H9 (cell line): ENCODE measurements at regions not wholly inside any gene's neighbourhood (a gene's known extent, or its start where the extent isn't known, plus 50 kb on each side); places are given as distances from the start of the nearest gene placed in this dataset.
"Not testable (repeated sequence)": the region's sequence is repeated elsewhere in the genome, so short reads cannot be mapped to it uniquely, and the experiment has no call there.

ENCODE experiments used
- DNase-seq: peaks from one replicate; pipeline ENCODE4 v3.0.0-alpha.2; 2017
- H2AFZ ChIP-seq: one replicate; pipeline ENCODE4 v1.6.1; 2013; ENCODE audit warnings: mild to moderate bottlenecking, low read length, control low read depth, moderate library complexity
- H2AK5ac ChIP-seq: 2 replicates; pipeline ENCODE4 v1.6.1; 2013; ENCODE audit warnings: low read length, control low read depth, mixed read lengths; ENCODE audit not compliant: insufficient read length
- H2BK120ac ChIP-seq: one replicate; pipeline ENCODE4 v1.6.1; 2013; ENCODE audit warnings: low read depth, mild to moderate bottlenecking, low read length, control low read depth, inconsistent platforms; ENCODE audit not compliant: poor library complexity, severe bottlenecking
- H2BK12ac ChIP-seq: 2 replicates; pipeline ENCODE4 v1.6.1; 2013; ENCODE audit warnings: low read length, control low read depth, mixed read lengths, low read depth; ENCODE audit not compliant: insufficient read length
- H2BK15ac ChIP-seq: 2 replicates; pipeline ENCODE4 v1.6.1; 2013; ENCODE audit warnings: low read depth, low read length, control low read depth
- H2BK20ac ChIP-seq: one replicate; pipeline ENCODE4 v1.6.1; 2013; ENCODE audit warnings: low read depth, mild to moderate bottlenecking, low read length, control low read depth, inconsistent platforms; ENCODE audit not compliant: poor library complexity, severe bottlenecking
- H2BK5ac ChIP-seq: 2 replicates; pipeline ENCODE4 v1.6.1; 2013; ENCODE audit warnings: low read length, control low read depth, mixed read lengths; ENCODE audit not compliant: insufficient read length
- H3K14ac ChIP-seq: 2 replicates; pipeline ENCODE4 v1.6.1; 2013; ENCODE audit warnings: low read length, control low read depth; ENCODE audit not compliant: insufficient read depth
- H3K18ac ChIP-seq: 2 replicates; pipeline ENCODE4 v1.6.1; 2013; ENCODE audit warnings: low read depth, mild to moderate bottlenecking, mixed read lengths, low read length, control low read depth; ENCODE audit not compliant: insufficient read length
- H3K23ac ChIP-seq: 2 replicates; pipeline ENCODE4 v1.6.1; 2013; ENCODE audit warnings: low read length, control low read depth, mixed read lengths, low read depth; ENCODE audit not compliant: insufficient read length
- H3K23me2 ChIP-seq: 2 replicates; pipeline ENCODE4 v1.6.1; 2013; ENCODE audit warnings: low read depth, mild to moderate bottlenecking, mixed read lengths, low read length, control low read depth; ENCODE audit not compliant: insufficient read length, poor library complexity, severe bottlenecking
- H3K27ac ChIP-seq: 2 replicates; pipeline ENCODE4 v1.5.1; 2013; ENCODE audit warnings: low read length, control low read depth, mixed read lengths, low read depth; ENCODE audit not compliant: insufficient read length
- H3K27me3 ChIP-seq: 2 replicates; pipeline ENCODE4 v1.6.1; 2013; ENCODE audit warnings: low read length, control low read depth, inconsistent platforms; ENCODE audit not compliant: insufficient read depth
- H3K4ac ChIP-seq: 2 replicates; pipeline ENCODE4 v1.6.1; 2013; ENCODE audit warnings: low read depth, mild to moderate bottlenecking, control low read depth, inconsistent platforms, low read length, moderate library complexity
- H3K4me1 ChIP-seq: 2 replicates; pipeline ENCODE4 v1.6.1; 2013; ENCODE audit warnings: low read length, control low read depth, inconsistent platforms; ENCODE audit not compliant: insufficient read depth
- H3K4me2 ChIP-seq: 2 replicates; pipeline ENCODE4 v1.6.1; 2013; ENCODE audit warnings: low read length, control low read depth, mixed read lengths; ENCODE audit not compliant: insufficient read length, insufficient read depth
- H3K56ac ChIP-seq: 2 replicates; pipeline ENCODE4 v1.6.1; 2013; ENCODE audit warnings: low read depth, mild to moderate bottlenecking, mixed read lengths, low read length, control low read depth; ENCODE audit not compliant: insufficient read length
- H3K79me1 ChIP-seq: 2 replicates; pipeline ENCODE4 v1.6.1; 2013; ENCODE audit warnings: low read depth, mild to moderate bottlenecking, moderate library complexity, low read length, control low read depth, inconsistent platforms; ENCODE audit not compliant: insufficient read depth, poor library complexity, severe bottlenecking
- H3K79me2 ChIP-seq: 2 replicates; pipeline ENCODE4 v1.6.1; 2013; ENCODE audit warnings: low read length, control low read depth, inconsistent platforms; ENCODE audit not compliant: insufficient read depth
- H3K9ac ChIP-seq: 2 replicates; pipeline ENCODE4 v1.6.1; 2013; ENCODE audit warnings: low read length, control low read depth, mixed read lengths; ENCODE audit not compliant: insufficient read length; ENCODE audit errors: extremely low read depth
- H3K9me3 ChIP-seq: one replicate; pipeline ENCODE4 v1.6.1; 2013; ENCODE audit warnings: low read depth, low read length, inconsistent platforms; ENCODE audit not compliant: control insufficient read depth
- H3T11ph ChIP-seq: one replicate; pipeline ENCODE4 v1.6.1; 2013; ENCODE audit warnings: mild to moderate bottlenecking, low read length, control low read depth, inconsistent platforms
- H4K20me1 ChIP-seq: one replicate; pipeline ENCODE4 v1.6.1; 2013; ENCODE audit not compliant: control insufficient read depth, insufficient read length, insufficient read depth
- H4K5ac ChIP-seq: 2 replicates; pipeline ENCODE4 v1.6.1; 2013; ENCODE audit warnings: low read depth, mild to moderate bottlenecking, mixed read lengths, low read length, control low read depth; ENCODE audit not compliant: insufficient read length
- H4K8ac ChIP-seq: replicated peaks from 2 replicates; pipeline ENCODE4 v1.6.1; 2013; ENCODE audit warnings: low read length, control low read depth, mixed read lengths, low read depth; ENCODE audit not compliant: insufficient read length
- H4K91ac ChIP-seq: 2 replicates; pipeline ENCODE4 v1.6.1; 2013; ENCODE audit warnings: low read depth, mild to moderate bottlenecking, moderate library complexity, mixed read lengths, low read length, control low read depth; ENCODE audit not compliant: insufficient read length
- H3K27ac Mint-ChIP-seq, 3 experiments: 2 replicates in 2 of 3; 3 replicates in 1 of 3; pipeline ENCODE4 v1.8.0; 2020 to 2021; ENCODE audit warnings: mixed read lengths in 3 of 3, mild to moderate bottlenecking in 1 of 3, moderate library complexity in 1 of 3
- H3K27me3 Mint-ChIP-seq: 2 replicates; pipeline ENCODE4 v1.8.0; 2021; ENCODE audit warnings: low read depth, mild to moderate bottlenecking, moderate library complexity, mixed read lengths
- H3K36me3 Mint-ChIP-seq, 3 experiments: 2 replicates in 2 of 3; 3 replicates in 1 of 3; pipeline ENCODE4 v1.8.0; 2020 to 2021; ENCODE audit warnings: low read depth in 3 of 3, mixed read lengths in 3 of 3; ENCODE audit not compliant: insufficient read depth in 1 of 3
- H3K4me1 Mint-ChIP-seq, 2 experiments: 2 replicates each; pipeline ENCODE4 v1.8.0; 2020; ENCODE audit warnings: mixed read lengths in 2 of 2
- H3K4me3 Mint-ChIP-seq, 2 experiments: 2 replicates in 1 of 2; 3 replicates in 1 of 2; pipeline ENCODE4 v1.8.0; 2020 to 2021; ENCODE audit warnings: mild to moderate bottlenecking in 2 of 2, mixed read lengths in 2 of 2, moderate library complexity in 1 of 2
- H3K9me3 Mint-ChIP-seq, 2 experiments: 2 replicates in 1 of 2; 3 replicates in 1 of 2; pipeline ENCODE4 v1.8.0; 2020; ENCODE audit warnings: mild to moderate bottlenecking in 2 of 2, mixed read lengths in 2 of 2, moderate library complexity in 1 of 2
- WGBS: extraction: QIAGEN DNeasy Blood & Tissue Kit; methylation state at CpG from one replicate; pipeline ENCODE4 v1.1.7; 2013; ENCODE audit warnings: missing lambda C conversion rate, low lambda C conversion rate, mixed read lengths; ENCODE audit not compliant: insufficient read length; ENCODE audit errors: extremely low coverage; 5-methylcytosine and 5-hydroxymethylcytosine counted together
- TF ChIP-seq, protein P1 (sequence below): fragments of 200-600 bp; sonication (generic); conservative IDR thresholded peaks from 3 replicates; pipeline ENCODE4 v1.8.0; 2021; ENCODE audit warnings: antibody characterized with exemption, mild to moderate bottlenecking

DNA sequence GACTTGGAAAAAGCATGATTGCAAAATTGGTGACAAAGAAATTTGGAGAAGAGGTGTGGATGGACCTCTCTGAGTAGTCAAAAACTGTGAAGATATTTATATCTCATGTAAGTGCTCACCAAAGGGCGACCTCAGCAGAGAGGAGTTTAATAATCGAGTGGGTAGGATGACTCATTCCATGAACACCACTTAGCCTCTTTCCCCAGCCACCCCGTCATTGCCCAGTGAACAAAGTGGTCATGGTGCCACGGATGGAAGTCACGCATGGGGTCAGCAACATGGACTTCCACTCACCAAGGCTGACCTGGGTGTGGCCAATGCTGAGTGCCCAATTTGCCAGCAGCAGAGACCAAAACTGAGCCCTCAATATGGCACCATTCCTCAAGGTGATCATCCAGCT, 997.4 kb upstream of the GYPC start:
- Histone ChIP-seq H2AFZ (no peak overlapping the region), H3K27me3 (no peaks in the 10 kb centered on the region), H2BK120ac (no peak overlapping the region), H4K8ac (no peak overlapping the region), H3K18ac (no peak overlapping the region), H2AK5ac (no peak overlapping the region), H2BK20ac (no peak overlapping the region), H3K4me1 (no peaks in the 10 kb centered on the region), H3T11ph (no peak overlapping the region), H3K4me2 (no peak overlapping the region), H3K9me3 (no peaks in the 10 kb centered on the region), H3K56ac (no peak overlapping the region), H3K9ac (no peak overlapping the region), H3K27ac (no peak overlapping the region), H2BK12ac (no peak overlapping the region), H3K23me2 (no peaks in the 10 kb centered on the region), H3K4ac (no peak overlapping the region), H4K5ac (no peak overlapping the region), H4K20me1 (no peaks in the 10 kb centered on the region), H3K79me2 (no peaks in the 10 kb centered on the region), H4K91ac (no peak overlapping the region), H3K14ac (no peak overlapping the region), H3K79me1 (no peaks in the 10 kb centered on the region), H2BK5ac (no peak overlapping the region), H3K23ac (no peak overlapping the region), H2BK15ac (no peak overlapping the region)
- no peak overlapping the region for H3K27ac Mint-ChIP-seq
- DNase-seq, result no peak
- H3K4me3 Mint-ChIP-seq, result no peak overlapping the region
- no peaks in the 10 kb centered on the region for H3K4me1 Mint-ChIP-seq
- no peaks in the 10 kb centered on the region for H3K27me3 Mint-ChIP-seq
- TF ChIP-seq, protein P1, sequence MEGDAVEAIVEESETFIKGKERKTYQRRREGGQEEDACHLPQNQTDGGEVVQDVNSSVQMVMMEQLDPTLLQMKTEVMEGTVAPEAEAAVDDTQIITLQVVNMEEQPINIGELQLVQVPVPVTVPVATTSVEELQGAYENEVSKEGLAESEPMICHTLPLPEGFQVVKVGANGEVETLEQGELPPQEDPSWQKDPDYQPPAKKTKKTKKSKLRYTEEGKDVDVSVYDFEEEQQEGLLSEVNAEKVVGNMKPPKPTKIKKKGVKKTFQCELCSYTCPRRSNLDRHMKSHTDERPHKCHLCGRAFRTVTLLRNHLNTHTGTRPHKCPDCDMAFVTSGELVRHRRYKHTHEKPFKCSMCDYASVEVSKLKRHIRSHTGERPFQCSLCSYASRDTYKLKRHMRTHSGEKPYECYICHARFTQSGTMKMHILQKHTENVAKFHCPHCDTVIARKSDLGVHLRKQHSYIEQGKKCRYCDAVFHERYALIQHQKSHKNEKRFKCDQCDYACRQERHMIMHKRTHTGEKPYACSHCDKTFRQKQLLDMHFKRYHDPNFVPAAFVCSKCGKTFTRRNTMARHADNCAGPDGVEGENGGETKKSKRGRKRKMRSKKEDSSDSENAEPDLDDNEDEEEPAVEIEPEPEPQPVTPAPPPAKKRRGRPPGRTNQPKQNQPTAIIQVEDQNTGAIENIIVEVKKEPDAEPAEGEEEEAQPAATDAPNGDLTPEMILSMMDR, result no peak
- no CpG with 5 or more reads among the region's 5 CpGs for WGBS
- H3K9me3 Mint-ChIP-seq, result peaks cover 0 to 6% of the 10 kb centered on the region in 2 experiments; a peak in 3 of 5 replicates
- H3K36me3 Mint-ChIP-seq, result no peaks in the 10 kb centered on the region

DNA sequence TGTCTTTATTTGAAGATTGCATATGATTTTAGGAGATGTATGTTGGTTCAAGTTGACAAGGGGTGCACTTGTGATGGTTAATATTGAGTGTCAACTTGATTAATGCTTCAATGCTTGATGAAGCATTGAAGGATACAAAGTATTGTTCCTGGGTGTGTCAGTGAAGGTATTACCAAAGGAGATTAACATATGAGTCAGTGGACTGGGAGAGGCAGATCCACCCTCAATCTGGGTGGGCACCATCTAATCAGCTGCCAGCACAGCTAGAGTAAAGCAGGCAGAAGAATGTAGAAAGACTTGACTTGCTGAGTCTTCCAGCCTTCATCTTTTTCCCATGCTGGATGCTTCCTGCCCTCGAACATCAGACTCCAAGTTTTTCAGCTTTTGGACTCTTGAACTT, 995.6 kb upstream of the GYPC start:
- not testable (repeated sequence) for H2BK20ac ChIP-seq, H2BK5ac ChIP-seq, H2BK12ac ChIP-seq, H3K27me3 ChIP-seq, H3K23me2 ChIP-seq, H2BK15ac ChIP-seq, H2AFZ ChIP-seq, H3K4me2 ChIP-seq, H3K9me3 ChIP-seq, H2BK120ac ChIP-seq, H3K9ac ChIP-seq, H3K4me1 ChIP-seq, H3K27me3 Mint-ChIP-seq, H3K36me3 Mint-ChIP-seq, H3K4ac ChIP-seq, H3K4me1 Mint-ChIP-seq, H4K91ac ChIP-seq, H3K9me3 Mint-ChIP-seq, H3K79me1 ChIP-seq, H4K20me1 ChIP-seq, H2AK5ac ChIP-seq, H3K18ac ChIP-seq, H3K79me2 ChIP-seq, H3T11ph ChIP-seq, H3K56ac ChIP-seq, H3K27ac Mint-ChIP-seq, H3K14ac ChIP-seq, H4K8ac ChIP-seq, H3K23ac ChIP-seq, H4K5ac ChIP-seq, DNase-seq, H3K4me3 Mint-ChIP-seq, H3K27ac ChIP-seq
- no CpG with 5 or more reads among the region's 1 CpG for WGBS
